GM21717 (cell line): ENCODE measurements at regions not wholly inside any gene's neighbourhood (a gene's known extent, or its start where the extent isn't known, plus 50 kb on each side); places are given as distances from the start of the nearest gene placed in this dataset.
"Not testable (repeated sequence)": the region's sequence is repeated elsewhere in the genome, so short reads cannot be mapped to it uniquely, and the experiment has no call there.

Experiments used
- ATAC-seq: cut with Tn5 transposase; IDR thresholded peaks from one replicate; pipeline ENCODE4 v1.9.1; 2021; ENCODE audit warnings: mild to moderate bottlenecking, moderate library complexity; ENCODE audit not compliant: unreplicated experiment

- ATAC-seq: peak; percentile 83
Measured at GRCh38 chr16:22436823-22437652, 62.6 kb upstream of the CDR2 start.

GRCh38 chr16:22436326-22436822 is 62.0 kb upstream of the CDR2 start:
- ATAC-seq: peak; percentile 33

- not testable (repeated sequence) for ATAC-seq
Measured at GRCh38 chr16:22431314-22431713, 56.9 kb upstream of the CDR2 start.

- no peak for ATAC-seq
Measured at GRCh38 chr16:22428654-22429053, 54.2 kb upstream of the CDR2 start.

- ATAC-seq: no peak
Measured at GRCh38 chr16:22427556-22427955, 53.1 kb upstream of the CDR2 start.

- ATAC-seq: no peak
Measured at GRCh38 chr16:22425847-22426246, 51.4 kb upstream of the CDR2 start.

- no peak for ATAC-seq
Measured at GRCh38 chr16:22425036-22425801, 50.8 kb upstream of the CDR2 start.

- ATAC-seq: no peak
Measured at GRCh38 chr16:22424161-22424937, 49.9 kb upstream of the CDR2 start.
